ENCODE measurements at regions not wholly inside any gene's neighbourhood (a gene's known extent, or its start where the extent isn't known, plus 50 kb on each side); places are given as distances from the start of the nearest gene placed in this dataset.
"Not testable (repeated sequence)": the region's sequence is repeated elsewhere in the genome, so short reads cannot be mapped to it uniquely, and the experiment has no call there.

- DNase-seq (ENCODE audit: low read depth), result no peak
These were observed 138.9 kb downstream of the LARP7 start for GRCh38 chr4:112775801-112776200.

GRCh38 chr4:112776535-112776934 is 139.6 kb downstream of the LARP7 start:
- DNase-seq (ENCODE audit: low read depth), result no peak

GRCh38 chr4:112778520-112778919 is 141.6 kb downstream of the LARP7 start:
- DNase-seq (ENCODE audit: low read depth), result no peak

- no peak for DNase-seq (ENCODE audit: low read depth)
These were observed 156.1 kb downstream of the LARP7 start for GRCh38 chr4:112793033-112793432.

GRCh38 chr4:112800001-112800400 is 163.1 kb downstream of the LARP7 start:
- no peak for DNase-seq (ENCODE audit: low read depth)

- DNase-seq (ENCODE audit: low read depth), result no peak
These were observed 164.4 kb downstream of the LARP7 start for GRCh38 chr4:112801341-112801740.

GRCh38 chr4:112802780-112803179 is 165.8 kb downstream of the LARP7 start:
- DNase-seq (ENCODE audit: low read depth), result no peak

- no peak for DNase-seq (ENCODE audit: low read depth)
These were observed 170.1 kb downstream of the LARP7 start for GRCh38 chr4:112807083-112807482.

- DNase-seq (ENCODE audit: low read depth), result no peak
These were observed 171.1 kb downstream of the LARP7 start for GRCh38 chr4:112808001-112808400.

GRCh38 chr4:112813790-112814189 is 176.8 kb downstream of the LARP7 start:
- no peak for DNase-seq (ENCODE audit: low read depth)

GRCh38 chr4:112817933-112818593 is 181.1 kb downstream of the LARP7 start:
- DNase-seq (ENCODE audit: low read depth), result peak; percentile 37

GRCh38 chr4:112818594-112818965 is 181.6 kb downstream of the LARP7 start:
- DNase-seq (ENCODE audit: low read depth), result no peak

GRCh38 chr4:112819729-112820128 is 182.8 kb downstream of the LARP7 start:
- DNase-seq (ENCODE audit: low read depth), result no peak

GRCh38 chr4:112823156-112823555 is 186.2 kb downstream of the LARP7 start:
- DNase-seq (ENCODE audit: low read depth), result no peak

- no peak for DNase-seq (ENCODE audit: low read depth)
These were observed 186.7 kb downstream of the LARP7 start for GRCh38 chr4:112823606-112824005.

GRCh38 chr4:112830753-112831386 is 193.9 kb downstream of the LARP7 start:
- DNase-seq (ENCODE audit: low read depth), result no peak

- DNase-seq (ENCODE audit: low read depth), result no peak
These were observed 195.6 kb downstream of the LARP7 start for GRCh38 chr4:112832493-112832892.

GRCh38 chr4:112836895-112837294 is 200.0 kb downstream of the LARP7 start:
- no peak for DNase-seq (ENCODE audit: low read depth)

- not testable (repeated sequence) for DNase-seq (ENCODE audit: low read depth)
These were observed 201.1 kb downstream of the LARP7 start for GRCh38 chr4:112838015-112838414.

- no peak for DNase-seq (ENCODE audit: low read depth)
These were observed 203.1 kb downstream of the LARP7 start for GRCh38 chr4:112840061-112840460.

GRCh38 chr4:112840619-112841018 is 203.7 kb downstream of the LARP7 start:
- DNase-seq (ENCODE audit: low read depth), result no peak

GRCh38 chr4:112842513-112842912 is 205.6 kb downstream of the LARP7 start:
- no peak for DNase-seq (ENCODE audit: low read depth)

- DNase-seq (ENCODE audit: low read depth), result no peak
These were observed 204.1 kb upstream of the ANK2 start for GRCh38 chr4:112845386-112845785.

- DNase-seq (ENCODE audit: low read depth), result no peak
These were observed 202.4 kb upstream of the ANK2 start for GRCh38 chr4:112847045-112847444.

Data from activated T-cell treated with anti-CD3 and anti-CD28 coated beads for 48 hours (primary cell).